H9 (cell line): ENCODE measurements at regions not wholly inside any gene's neighbourhood (a gene's known extent, or its start where the extent isn't known, plus 50 kb on each side); places are given as distances from the start of the nearest gene placed in this dataset.

ENCODE experiments used
- DNase-seq: peaks from one replicate; pipeline ENCODE4 v3.0.0-alpha.2; 2017
- H2AFZ ChIP-seq: one replicate; pipeline ENCODE4 v1.6.1; 2013; ENCODE audit warnings: mild to moderate bottlenecking, low read length, control low read depth, moderate library complexity
- H2AK5ac ChIP-seq: 2 replicates; pipeline ENCODE4 v1.6.1; 2013; ENCODE audit warnings: low read length, control low read depth, mixed read lengths; ENCODE audit not compliant: insufficient read length
- H2BK120ac ChIP-seq: one replicate; pipeline ENCODE4 v1.6.1; 2013; ENCODE audit warnings: low read depth, mild to moderate bottlenecking, low read length, control low read depth, inconsistent platforms; ENCODE audit not compliant: poor library complexity, severe bottlenecking
- H2BK12ac ChIP-seq: 2 replicates; pipeline ENCODE4 v1.6.1; 2013; ENCODE audit warnings: low read length, control low read depth, mixed read lengths, low read depth; ENCODE audit not compliant: insufficient read length
- H2BK15ac ChIP-seq: 2 replicates; pipeline ENCODE4 v1.6.1; 2013; ENCODE audit warnings: low read depth, low read length, control low read depth
- H2BK20ac ChIP-seq: one replicate; pipeline ENCODE4 v1.6.1; 2013; ENCODE audit warnings: low read depth, mild to moderate bottlenecking, low read length, control low read depth, inconsistent platforms; ENCODE audit not compliant: poor library complexity, severe bottlenecking
- H2BK5ac ChIP-seq: 2 replicates; pipeline ENCODE4 v1.6.1; 2013; ENCODE audit warnings: low read length, control low read depth, mixed read lengths; ENCODE audit not compliant: insufficient read length
- H3K14ac ChIP-seq: 2 replicates; pipeline ENCODE4 v1.6.1; 2013; ENCODE audit warnings: low read length, control low read depth; ENCODE audit not compliant: insufficient read depth
- H3K18ac ChIP-seq: 2 replicates; pipeline ENCODE4 v1.6.1; 2013; ENCODE audit warnings: low read depth, mild to moderate bottlenecking, mixed read lengths, low read length, control low read depth; ENCODE audit not compliant: insufficient read length
- H3K23ac ChIP-seq: 2 replicates; pipeline ENCODE4 v1.6.1; 2013; ENCODE audit warnings: low read length, control low read depth, mixed read lengths, low read depth; ENCODE audit not compliant: insufficient read length
- H3K23me2 ChIP-seq: 2 replicates; pipeline ENCODE4 v1.6.1; 2013; ENCODE audit warnings: low read depth, mild to moderate bottlenecking, mixed read lengths, low read length, control low read depth; ENCODE audit not compliant: insufficient read length, poor library complexity, severe bottlenecking
- H3K27ac ChIP-seq: 2 replicates; pipeline ENCODE4 v1.5.1; 2013; ENCODE audit warnings: low read length, control low read depth, mixed read lengths, low read depth; ENCODE audit not compliant: insufficient read length
- H3K27me3 ChIP-seq: 2 replicates; pipeline ENCODE4 v1.6.1; 2013; ENCODE audit warnings: low read length, control low read depth, inconsistent platforms; ENCODE audit not compliant: insufficient read depth
- H3K4ac ChIP-seq: 2 replicates; pipeline ENCODE4 v1.6.1; 2013; ENCODE audit warnings: low read depth, mild to moderate bottlenecking, control low read depth, inconsistent platforms, low read length, moderate library complexity
- H3K4me1 ChIP-seq: 2 replicates; pipeline ENCODE4 v1.6.1; 2013; ENCODE audit warnings: low read length, control low read depth, inconsistent platforms; ENCODE audit not compliant: insufficient read depth
- H3K4me2 ChIP-seq: 2 replicates; pipeline ENCODE4 v1.6.1; 2013; ENCODE audit warnings: low read length, control low read depth, mixed read lengths; ENCODE audit not compliant: insufficient read length, insufficient read depth
- H3K56ac ChIP-seq: 2 replicates; pipeline ENCODE4 v1.6.1; 2013; ENCODE audit warnings: low read depth, mild to moderate bottlenecking, mixed read lengths, low read length, control low read depth; ENCODE audit not compliant: insufficient read length
- H3K79me1 ChIP-seq: 2 replicates; pipeline ENCODE4 v1.6.1; 2013; ENCODE audit warnings: low read depth, mild to moderate bottlenecking, moderate library complexity, low read length, control low read depth, inconsistent platforms; ENCODE audit not compliant: insufficient read depth, poor library complexity, severe bottlenecking
- H3K79me2 ChIP-seq: 2 replicates; pipeline ENCODE4 v1.6.1; 2013; ENCODE audit warnings: low read length, control low read depth, inconsistent platforms; ENCODE audit not compliant: insufficient read depth
- H3K9ac ChIP-seq: 2 replicates; pipeline ENCODE4 v1.6.1; 2013; ENCODE audit warnings: low read length, control low read depth, mixed read lengths; ENCODE audit not compliant: insufficient read length; ENCODE audit errors: extremely low read depth
- H3K9me3 ChIP-seq: one replicate; pipeline ENCODE4 v1.6.1; 2013; ENCODE audit warnings: low read depth, low read length, inconsistent platforms; ENCODE audit not compliant: control insufficient read depth
- H3T11ph ChIP-seq: one replicate; pipeline ENCODE4 v1.6.1; 2013; ENCODE audit warnings: mild to moderate bottlenecking, low read length, control low read depth, inconsistent platforms
- H4K20me1 ChIP-seq: one replicate; pipeline ENCODE4 v1.6.1; 2013; ENCODE audit not compliant: control insufficient read depth, insufficient read length, insufficient read depth
- H4K5ac ChIP-seq: 2 replicates; pipeline ENCODE4 v1.6.1; 2013; ENCODE audit warnings: low read depth, mild to moderate bottlenecking, mixed read lengths, low read length, control low read depth; ENCODE audit not compliant: insufficient read length
- H4K8ac ChIP-seq: replicated peaks from 2 replicates; pipeline ENCODE4 v1.6.1; 2013; ENCODE audit warnings: low read length, control low read depth, mixed read lengths, low read depth; ENCODE audit not compliant: insufficient read length
- H4K91ac ChIP-seq: 2 replicates; pipeline ENCODE4 v1.6.1; 2013; ENCODE audit warnings: low read depth, mild to moderate bottlenecking, moderate library complexity, mixed read lengths, low read length, control low read depth; ENCODE audit not compliant: insufficient read length
- H3K27ac Mint-ChIP-seq, 3 experiments: 2 replicates in 2 of 3; 3 replicates in 1 of 3; pipeline ENCODE4 v1.8.0; 2020 to 2021; ENCODE audit warnings: mixed read lengths in 3 of 3, mild to moderate bottlenecking in 1 of 3, moderate library complexity in 1 of 3
- H3K27me3 Mint-ChIP-seq: 2 replicates; pipeline ENCODE4 v1.8.0; 2021; ENCODE audit warnings: low read depth, mild to moderate bottlenecking, moderate library complexity, mixed read lengths
- H3K36me3 Mint-ChIP-seq, 3 experiments: 2 replicates in 2 of 3; 3 replicates in 1 of 3; pipeline ENCODE4 v1.8.0; 2020 to 2021; ENCODE audit warnings: low read depth in 3 of 3, mixed read lengths in 3 of 3; ENCODE audit not compliant: insufficient read depth in 1 of 3
- H3K4me1 Mint-ChIP-seq, 2 experiments: 2 replicates each; pipeline ENCODE4 v1.8.0; 2020; ENCODE audit warnings: mixed read lengths in 2 of 2
- H3K4me3 Mint-ChIP-seq, 2 experiments: 2 replicates in 1 of 2; 3 replicates in 1 of 2; pipeline ENCODE4 v1.8.0; 2020 to 2021; ENCODE audit warnings: mild to moderate bottlenecking in 2 of 2, mixed read lengths in 2 of 2, moderate library complexity in 1 of 2
- H3K9me3 Mint-ChIP-seq, 2 experiments: 2 replicates in 1 of 2; 3 replicates in 1 of 2; pipeline ENCODE4 v1.8.0; 2020; ENCODE audit warnings: mild to moderate bottlenecking in 2 of 2, mixed read lengths in 2 of 2, moderate library complexity in 1 of 2
- CTCF ChIP-seq: fragments of 200-600 bp; sonication (generic); conservative IDR thresholded peaks from 3 replicates; pipeline ENCODE4 v1.8.0; 2021; ENCODE audit warnings: antibody characterized with exemption, mild to moderate bottlenecking
- WGBS: extraction: QIAGEN DNeasy Blood & Tissue Kit; methylation state at CpG from one replicate; pipeline ENCODE4 v1.1.7; 2013; ENCODE audit warnings: missing lambda C conversion rate, low lambda C conversion rate, mixed read lengths; ENCODE audit not compliant: insufficient read length; ENCODE audit errors: extremely low coverage; 5-methylcytosine and 5-hydroxymethylcytosine counted together

- no CpG with 5 or more reads among the region's 2 CpGs for WGBS
- Mint-ChIP-seq H3K4me3 (no peak overlapping the region), H3K27ac (no peak overlapping the region), H3K9me3 (no peaks in the 10 kb centered on the region), H3K27me3 (peaks cover 3% of the 10 kb centered on the region), H3K4me1 (no peaks in the 10 kb centered on the region), H3K36me3 (0 out of 7 replicates have a peak, but pooled peaks cover 0 to 4% (median 0%) of the 10 kb centered on the region in 3 experiments)
- H2AFZ ChIP-seq: no peak overlapping the region
- H3K27me3 ChIP-seq: no peaks in the 10 kb centered on the region
- no peak overlapping the region for H3K4ac ChIP-seq
- no peaks in the 10 kb centered on the region for H3K79me1 ChIP-seq
- no peak overlapping the region for H3K27ac ChIP-seq
- no peak overlapping the region for H2BK120ac ChIP-seq
- H2AK5ac ChIP-seq: no peak overlapping the region
- H4K5ac ChIP-seq: no peak overlapping the region
- no peak overlapping the region for H4K8ac ChIP-seq
- H4K91ac ChIP-seq: no peak overlapping the region
- H3K9ac ChIP-seq: no peak overlapping the region
- H2BK15ac ChIP-seq: no peak overlapping the region
- no peak overlapping the region for H3T11ph ChIP-seq
- no peaks in the 10 kb centered on the region for H3K23me2 ChIP-seq
- H2BK20ac ChIP-seq: no peak overlapping the region
- no peak overlapping the region for H3K18ac ChIP-seq
- H3K9me3 ChIP-seq: no peaks in the 10 kb centered on the region
- DNase-seq: no peak
- H2BK5ac ChIP-seq: no peak overlapping the region
- H3K4me1 ChIP-seq: no peaks in the 10 kb centered on the region
- no peak overlapping the region for H2BK12ac ChIP-seq
- H3K23ac ChIP-seq: no peak overlapping the region
- no peaks in the 10 kb centered on the region for H4K20me1 ChIP-seq
- TF ChIP-seq CTCF: no peak
- H3K79me2 ChIP-seq: no peaks in the 10 kb centered on the region
- no peak overlapping the region for H3K56ac ChIP-seq
- H3K14ac ChIP-seq: no peak overlapping the region
- H3K4me2 ChIP-seq: no peak overlapping the region
Measured at GRCh38 chrX:109878236-109878635, 124.7 kb upstream of the TMEM164 start.
